ENCODE measurements at regions not wholly inside any gene's neighbourhood (a gene's known extent, or its start where the extent isn't known, plus 50 kb on each side); places are given as distances from the start of the nearest gene placed in this dataset.

DNA sequence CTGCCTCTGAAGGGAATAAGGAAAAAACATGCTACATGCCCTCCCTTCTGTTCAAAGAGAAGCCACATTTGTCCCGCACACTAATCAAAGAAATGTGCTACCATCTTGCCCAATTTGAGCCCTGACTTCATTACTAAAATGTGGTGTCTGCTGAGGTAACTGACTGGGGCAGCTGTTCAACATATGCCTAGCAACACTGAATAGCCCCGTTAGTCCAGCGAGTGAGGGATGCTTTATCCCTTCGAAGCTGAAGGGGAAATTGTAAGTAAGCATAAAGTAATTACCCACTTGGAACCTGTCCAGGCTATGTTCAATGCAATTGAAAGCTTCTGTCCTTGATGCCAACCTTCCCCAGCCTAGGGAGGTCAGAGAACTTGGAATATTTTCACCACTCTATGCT lies 310.6 kb downstream of the SEC16B start:
- H4K20me1 ChIP-seq (ENCODE audit: insufficient read depth, low read length), result no peaks in the 10 kb centered on the region
- H3K9ac ChIP-seq (ENCODE audit: insufficient read depth, low read depth, low read length), result no peak overlapping the region
- no peaks in the 10 kb centered on the region for H3K79me2 ChIP-seq (ENCODE audit: insufficient read depth, low read length)
- FAIRE-seq (no peak), DNase-seq (ENCODE audit: low spot score) (no peak), ATAC-seq (no peak)
- intact Hi-C loops (cut with micrococcal nuclease; ENCODE audit: unreplicated experiment) (no loop called here), in situ Hi-C loops (cut with HindIII; ENCODE audit: extremely low pct_ligation_motif_present, low pct_unique_long_range_greater_than_20kb) (no loop called here)
- no peaks in the 10 kb centered on the region for H3K4me1 ChIP-seq (ENCODE audit: insufficient read depth, low read length)
- CTCF ChIA-PET (ENCODE audit: low intra/inter-chr PET ratio, low total read pairs), result no interaction called here
- H3K9me3 ChIP-seq (ENCODE audit: low read length), result no peaks in the 10 kb centered on the region
- H3K27ac ChIP-seq (ENCODE audit: extremely low read length, insufficient read depth, low read length), result no peak overlapping the region
- BruUV-seq (replicated peaks), result no TSS peak
- POLR2A ChIA-PET, result no interaction called here
- H2AFZ ChIP-seq (ENCODE audit: low read length), result no peak overlapping the region
- H3K27me3 ChIP-seq (ENCODE audit: control insufficient read depth in 1 of 2, insufficient read depth in 2 of 2, low read length in 2 of 2), result no peaks in the 10 kb centered on the region
- TF ChIP-seq ZNF678 (CRISPR knock-in tag; IDR thresholded peaks at IDR 0.05) (no peak), NFYC (CRISPR knock-in tag; IDR thresholded peaks at IDR 0.05) (no peak), IRF1 (CRISPR knock-in tag; IDR thresholded peaks at IDR 0.05; ENCODE audit: low read depth) (no peak), ZNF619 (CRISPR knock-in tag; IDR thresholded peaks at IDR 0.05) (no peak), MYC (CRISPR knock-in tag; IDR thresholded peaks at IDR 0.05; ENCODE audit: borderline replicate concordance) (no peak), NR2F6 (IDR thresholded peaks at IDR 0.05) (no peak), NR2F6 (CRISPR knock-in tag; IDR thresholded peaks at IDR 0.05) (no peak), ATRX (CRISPR knock-in tag; IDR thresholded peaks at IDR 0.05; ENCODE audit: borderline replicate concordance) (no peak), NR2F1 (CRISPR knock-in tag; IDR thresholded peaks at IDR 0.05) (no peak), STAT5B (CRISPR knock-in tag; IDR thresholded peaks at IDR 0.05) (no peak)
- TF ChIP-seq, protein P1, sequence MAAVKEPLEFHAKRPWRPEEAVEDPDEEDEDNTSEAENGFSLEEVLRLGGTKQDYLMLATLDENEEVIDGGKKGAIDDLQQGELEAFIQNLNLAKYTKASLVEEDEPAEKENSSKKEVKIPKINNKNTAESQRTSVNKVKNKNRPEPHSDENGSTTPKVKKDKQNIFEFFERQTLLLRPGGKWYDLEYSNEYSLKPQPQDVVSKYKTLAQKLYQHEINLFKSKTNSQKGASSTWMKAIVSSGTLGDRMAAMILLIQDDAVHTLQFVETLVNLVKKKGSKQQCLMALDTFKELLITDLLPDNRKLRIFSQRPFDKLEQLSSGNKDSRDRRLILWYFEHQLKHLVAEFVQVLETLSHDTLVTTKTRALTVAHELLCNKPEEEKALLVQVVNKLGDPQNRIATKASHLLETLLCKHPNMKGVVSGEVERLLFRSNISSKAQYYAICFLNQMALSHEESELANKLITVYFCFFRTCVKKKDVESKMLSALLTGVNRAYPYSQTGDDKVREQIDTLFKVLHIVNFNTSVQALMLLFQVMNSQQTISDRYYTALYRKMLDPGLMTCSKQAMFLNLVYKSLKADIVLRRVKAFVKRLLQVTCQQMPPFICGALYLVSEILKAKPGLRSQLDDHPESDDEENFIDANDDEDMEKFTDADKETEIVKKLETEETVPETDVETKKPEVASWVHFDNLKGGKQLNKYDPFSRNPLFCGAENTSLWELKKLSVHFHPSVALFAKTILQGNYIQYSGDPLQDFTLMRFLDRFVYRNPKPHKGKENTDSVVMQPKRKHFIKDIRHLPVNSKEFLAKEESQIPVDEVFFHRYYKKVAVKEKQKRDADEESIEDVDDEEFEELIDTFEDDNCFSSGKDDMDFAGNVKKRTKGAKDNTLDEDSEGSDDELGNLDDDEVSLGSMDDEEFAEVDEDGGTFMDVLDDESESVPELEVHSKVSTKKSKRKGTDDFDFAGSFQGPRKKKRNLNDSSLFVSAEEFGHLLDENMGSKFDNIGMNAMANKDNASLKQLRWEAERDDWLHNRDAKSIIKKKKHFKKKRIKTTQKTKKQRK (IDR thresholded peaks at IDR 0.05; ENCODE audit: low read length), result no peak
- no peak overlapping the region for H3K4me2 ChIP-seq (ENCODE audit: low read depth, low read length)
- H3K4me3 ChIP-seq (replicated peaks in 1 of 3; ENCODE audit: insufficient read depth in 1 of 3, low read depth in 2 of 3, low read length in 3 of 3), result no peak overlapping the region
- WGBS (ENCODE audit: low lambda C conversion rate), result 49% methylated on average over 4 of the region's 4 CpGs
- no peaks in the 10 kb centered on the region for H3K36me3 ChIP-seq (replicated peaks in 1 of 2; ENCODE audit: control insufficient read depth in 1 of 2, insufficient read depth in 2 of 2, low read length in 2 of 2)

Measured in HepG2 (cell line).